GM23338 (cell line): ENCODE measurements at regions not wholly inside any gene's neighbourhood (a gene's known extent, or its start where the extent isn't known, plus 50 kb on each side); places are given as distances from the start of the nearest gene placed in this dataset.

Experiments
- ATAC-seq: fragments of 200-7000 bp; cut with Tn5 transposase; 3 replicates; pipeline ENCODE4 v1.9.1; 2020
- DNase-seq: peaks from one replicate; pipeline ENCODE4 v3.0.0-alpha.2; 2015; ENCODE audit warnings: low spot score
- H2AFZ ChIP-seq: fragments of 200-600 bp; sonication (generic); 2 replicates; pipeline ENCODE4 v1.8.0; 2016; ENCODE audit warnings: antibody characterized with exemption, mild to moderate bottlenecking, moderate library complexity
- H3F3A ChIP-seq: fragments of 200-600 bp; sonication (generic); replicated peaks from 2 replicates; pipeline ENCODE4 v1.8.0; 2017; ENCODE audit warnings: antibody characterized with exemption, mixed run types, low read depth
- H3K27ac ChIP-seq: fragments of 200-600 bp; sonication (generic); 2 replicates; pipeline ENCODE4 v1.6.1; 2016; ENCODE audit warnings: low read depth
- H3K27me3 ChIP-seq: fragments of 200-600 bp; sonication (generic); 2 replicates; pipeline ENCODE4 v1.8.0; 2016; ENCODE audit warnings: mild to moderate bottlenecking, mixed run types, moderate library complexity; ENCODE audit not compliant: insufficient read depth
- H3K36me3 ChIP-seq: fragments of 200-600 bp; sonication (generic); 2 replicates; pipeline ENCODE4 v1.8.0; 2016; ENCODE audit warnings: mild to moderate bottlenecking; ENCODE audit not compliant: insufficient read depth
- H3K4me1 ChIP-seq: fragments of 200-600 bp; sonication (generic); 2 replicates; pipeline ENCODE4 v1.8.0; 2016; ENCODE audit warnings: mild to moderate bottlenecking, moderate library complexity; ENCODE audit not compliant: insufficient read depth
- H3K4me2 ChIP-seq: fragments of 200-600 bp; sonication (generic); 2 replicates; pipeline ENCODE4 v1.7.1; 2017; ENCODE audit warnings: mixed run types
- H3K4me3 ChIP-seq: fragments of 200-600 bp; sonication (generic); 2 replicates; pipeline ENCODE4 v1.6.1; 2016; ENCODE audit warnings: mixed run types
- H3K79me2 ChIP-seq: fragments of 200-600 bp; sonication (generic); replicated peaks from 2 replicates; pipeline ENCODE4 v1.8.0; 2017; ENCODE audit warnings: mild to moderate bottlenecking; ENCODE audit not compliant: insufficient read depth
- H3K9me2 ChIP-seq: fragments of 200-600 bp; sonication (generic); 2 replicates; pipeline ENCODE4 v1.8.0; 2017; ENCODE audit not compliant: insufficient read depth
- H4K20me1 ChIP-seq: fragments of 200-600 bp; sonication (generic); replicated peaks from 2 replicates; pipeline ENCODE4 v1.8.0; 2017; ENCODE audit warnings: mild to moderate bottlenecking; ENCODE audit not compliant: insufficient read depth
- H3K27ac Mint-ChIP-seq: 2 replicates; pipeline ENCODE4 v1.8.0; 2020; ENCODE audit warnings: inconsistent platforms, mild to moderate bottlenecking, moderate library complexity, mixed read lengths
- H3K27me3 Mint-ChIP-seq: 3 replicates; pipeline ENCODE4 v1.8.0; 2022; ENCODE audit warnings: low read depth, mild to moderate bottlenecking, moderate library complexity, mixed read lengths, inconsistent platforms; ENCODE audit not compliant: insufficient read depth, poor library complexity
- H3K36me3 Mint-ChIP-seq: 3 replicates; pipeline ENCODE4 v1.8.0; 2021; ENCODE audit warnings: low read depth, mild to moderate bottlenecking, inconsistent platforms, moderate library complexity, mixed read lengths
- H3K4me1 Mint-ChIP-seq: 3 replicates; pipeline ENCODE4 v1.8.0; 2020; ENCODE audit warnings: mild to moderate bottlenecking, inconsistent platforms, mixed read lengths
- H3K4me3 Mint-ChIP-seq: 3 replicates; pipeline ENCODE4 v1.8.0; 2021; ENCODE audit warnings: moderate library complexity, mild to moderate bottlenecking, inconsistent platforms, mixed read lengths
- H3K9me3 Mint-ChIP-seq: 3 replicates; pipeline ENCODE4 v1.8.0; 2020; ENCODE audit warnings: moderate library complexity, mild to moderate bottlenecking, inconsistent platforms, mixed read lengths
- EZH2phosphoT487 ChIP-seq: fragments of 200-600 bp; sonication (generic); IDR thresholded peaks from one replicate; pipeline ENCODE4 v1.8.1; 2018; ENCODE audit warnings: antibody characterized with exemption; ENCODE audit not compliant: unreplicated experiment
- STAT1 ChIP-seq: IDR thresholded peaks from one replicate; pipeline ENCODE4 v1.6.1; 2016; ENCODE audit warnings: antibody characterized with exemption; ENCODE audit not compliant: unreplicated experiment
- ZNF114 ChIP-seq: fragments of 250-450 bp; sonication (Bioruptor Pico); IDR thresholded peaks from 2 replicates; pipeline ENCODE4 v1.5.0; 2020; ENCODE audit warnings: mild to moderate bottlenecking, moderate library complexity
- ZNF331 ChIP-seq: fragments of 250-450 bp; sonication (Bioruptor Pico); IDR thresholded peaks from 2 replicates; pipeline ENCODE4 v1.5.0; 2020; ENCODE audit warnings: low read depth, mild to moderate bottlenecking, moderate library complexity
- ZNF462 ChIP-seq: fragments of 250-450 bp; sonication (Bioruptor Pico); IDR thresholded peaks from 2 replicates; pipeline ENCODE4 v1.5.0; 2020; ENCODE audit warnings: mild to moderate bottlenecking, moderate library complexity
- TF ChIP-seq, protein P1 (sequence below): IDR thresholded peaks from 2 replicates; pipeline ENCODE4 v1.6.1; 2016; ENCODE audit warnings: antibody characterized with exemption

DNA sequence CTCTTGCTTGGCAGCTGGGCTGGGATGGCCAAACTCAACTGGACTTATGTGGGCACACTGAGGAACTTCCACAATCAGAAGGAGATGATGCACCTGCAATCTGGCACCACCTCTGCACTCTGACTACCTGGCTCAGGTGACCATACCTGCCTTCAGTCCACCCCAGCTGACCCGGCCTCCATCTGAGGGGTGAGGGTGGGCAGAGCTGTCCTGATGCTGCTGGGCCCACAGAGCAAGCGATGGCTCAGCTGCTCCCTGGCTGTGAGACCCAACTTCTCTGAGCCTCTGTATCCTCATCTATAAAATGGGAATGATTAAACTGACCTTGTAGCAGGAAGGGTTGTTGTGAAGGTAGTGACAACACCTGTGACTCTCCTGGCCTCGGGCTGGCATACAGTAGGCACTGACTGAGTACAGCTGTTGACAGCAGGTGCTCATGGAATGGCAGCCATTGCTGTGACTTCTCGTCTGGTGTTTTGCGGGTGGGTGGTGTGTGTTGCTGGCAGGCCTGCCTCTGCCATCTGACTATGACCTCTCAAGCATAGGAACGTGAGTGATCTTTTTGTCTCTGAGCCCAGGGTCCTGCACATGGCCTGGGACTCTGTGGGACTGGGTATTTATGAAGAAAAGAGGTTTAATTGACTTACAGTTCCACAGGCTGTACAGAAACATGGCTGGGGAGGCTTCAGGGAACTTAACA lies 438.5 kb downstream of the PTPRU start:
- Histone ChIP-seq H3K79me2 (no peaks in the 10 kb centered on the region), H3K27ac (no peak overlapping the region), H2AFZ (no peak overlapping the region), H3K4me2 (no peak overlapping the region), H3K36me3 (no peaks in the 10 kb centered on the region), H4K20me1 (no peaks in the 10 kb centered on the region), H3K27me3 (no peaks in the 10 kb centered on the region), H3K4me1 (no peaks in the 10 kb centered on the region), H3F3A (no peaks in the 10 kb centered on the region), H3K9me2 (no peaks in the 10 kb centered on the region), H3K4me3 (no peak overlapping the region)
- Mint-ChIP-seq H3K27me3 (peaks cover 7% of the 10 kb centered on the region), H3K4me1 (no peaks in the 10 kb centered on the region; the same call in 2 of the 3 replicates), H3K36me3 (peaks cover 4% of the 10 kb centered on the region; the same call in 1 of the 3 replicates), H3K9me3 (peaks cover 3% of the 10 kb centered on the region; the same call in 2 of the 3 replicates), H3K27ac (no peak overlapping the region), H3K4me3 (no peak overlapping the region)
- DNase-seq = no peak
- no peak for ATAC-seq
- TF ChIP-seq ZNF462 (CRISPR knock-in tag) (no peak), STAT1 (no peak), ZNF331 (no peak), EZH2phosphoT487 (no peak), ZNF114 (CRISPR knock-in tag) (no peak)
- TF ChIP-seq, protein P1, sequence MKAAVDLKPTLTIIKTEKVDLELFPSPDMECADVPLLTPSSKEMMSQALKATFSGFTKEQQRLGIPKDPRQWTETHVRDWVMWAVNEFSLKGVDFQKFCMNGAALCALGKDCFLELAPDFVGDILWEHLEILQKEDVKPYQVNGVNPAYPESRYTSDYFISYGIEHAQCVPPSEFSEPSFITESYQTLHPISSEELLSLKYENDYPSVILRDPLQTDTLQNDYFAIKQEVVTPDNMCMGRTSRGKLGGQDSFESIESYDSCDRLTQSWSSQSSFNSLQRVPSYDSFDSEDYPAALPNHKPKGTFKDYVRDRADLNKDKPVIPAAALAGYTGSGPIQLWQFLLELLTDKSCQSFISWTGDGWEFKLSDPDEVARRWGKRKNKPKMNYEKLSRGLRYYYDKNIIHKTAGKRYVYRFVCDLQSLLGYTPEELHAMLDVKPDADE = no peak
